ENCODE measurements at regions not wholly inside any gene's neighbourhood (a gene's known extent, or its start where the extent isn't known, plus 50 kb on each side); places are given as distances from the start of the nearest gene placed in this dataset.

GRCh38 chr9:95764533-95765319 is 110.8 kb upstream of the ERCC6L2 start:
- intact Hi-C loops (cut with DNase I) = no loop called here
- no peak for DNase-seq

GRCh38 chr9:95763983-95764382 is 111.5 kb upstream of the ERCC6L2 start:
- DNase-seq = no peak
- intact Hi-C loops (cut with DNase I) = no loop called here

DNA sequence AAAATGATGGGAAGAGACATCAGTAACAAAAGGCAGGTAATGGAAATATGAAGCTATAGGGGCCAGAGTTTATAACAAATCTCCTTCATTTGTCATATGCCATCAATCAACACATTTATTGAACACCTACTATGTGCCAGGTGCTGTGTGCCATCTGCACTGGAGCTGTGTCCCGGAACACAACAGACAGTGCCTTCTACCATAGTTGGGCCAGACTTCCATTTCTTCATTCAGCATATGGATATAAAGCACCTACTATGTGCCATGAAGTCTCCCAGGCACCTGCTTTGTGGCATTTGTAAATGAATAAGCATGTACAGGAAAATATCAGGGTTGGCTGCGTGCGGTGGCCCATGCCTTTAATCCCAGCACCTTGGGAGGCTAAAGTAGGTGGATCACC is 112.5 kb upstream of the ERCC6L2 start:
- DNase-seq = no peak
- intact Hi-C loops (cut with DNase I) = no loop called here

DNA sequence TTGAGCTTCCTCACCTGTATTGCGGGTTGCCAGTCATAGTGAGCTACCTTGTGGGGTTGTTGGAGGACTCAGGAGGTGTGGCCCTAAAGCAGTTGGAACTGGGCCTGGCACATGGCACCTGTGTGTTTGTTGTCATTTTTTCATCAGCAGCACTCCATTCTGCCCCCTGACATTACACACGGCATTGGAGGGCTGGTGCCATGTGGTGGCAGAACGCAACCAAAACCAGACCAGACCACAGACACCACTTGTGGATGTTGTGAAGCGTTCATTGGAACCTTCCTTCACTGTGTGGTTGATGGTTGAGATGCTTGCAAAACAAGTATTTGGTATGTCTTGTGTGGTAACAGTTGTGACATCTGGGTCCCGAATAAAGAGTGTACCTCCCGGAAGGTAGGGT is 113.2 kb upstream of the ERCC6L2 start:
- intact Hi-C loops (cut with DNase I) = no loop called here
- no peak for DNase-seq

GRCh38 chr9:95760791-95761190 is 114.7 kb upstream of the ERCC6L2 start:
- intact Hi-C loops (cut with DNase I) = no loop called here
- DNase-seq = no peak

DNA sequence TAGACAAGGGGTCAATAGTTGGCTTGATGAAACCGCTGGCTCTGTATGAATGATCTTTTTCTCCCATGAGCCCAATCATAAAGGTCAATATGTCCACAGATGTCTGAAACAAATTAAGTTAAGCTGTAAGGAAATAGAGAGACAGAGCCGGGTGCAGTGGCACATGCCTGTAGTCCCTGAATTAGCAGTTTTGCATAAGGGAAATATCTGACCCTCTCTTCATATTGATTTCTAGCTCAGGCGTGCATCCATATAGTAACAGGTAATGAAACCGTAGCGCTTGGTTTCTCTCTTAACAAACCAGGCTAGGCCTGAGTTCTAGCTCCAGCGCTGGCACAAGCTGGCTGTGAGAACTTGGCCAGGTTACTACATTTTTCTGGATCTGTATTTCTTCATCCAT is 118.1 kb upstream of the ERCC6L2 start:
- intact Hi-C loops (cut with DNase I) = no loop called here

GRCh38 chr9:95756986-95757385 is 118.5 kb upstream of the ERCC6L2 start:
- intact Hi-C loops (cut with DNase I) = no loop called here
- DNase-seq = no peak

More for the DNA sequence above, 118.1 kb upstream of the ERCC6L2 start:
- no peak for DNase-seq

DNA sequence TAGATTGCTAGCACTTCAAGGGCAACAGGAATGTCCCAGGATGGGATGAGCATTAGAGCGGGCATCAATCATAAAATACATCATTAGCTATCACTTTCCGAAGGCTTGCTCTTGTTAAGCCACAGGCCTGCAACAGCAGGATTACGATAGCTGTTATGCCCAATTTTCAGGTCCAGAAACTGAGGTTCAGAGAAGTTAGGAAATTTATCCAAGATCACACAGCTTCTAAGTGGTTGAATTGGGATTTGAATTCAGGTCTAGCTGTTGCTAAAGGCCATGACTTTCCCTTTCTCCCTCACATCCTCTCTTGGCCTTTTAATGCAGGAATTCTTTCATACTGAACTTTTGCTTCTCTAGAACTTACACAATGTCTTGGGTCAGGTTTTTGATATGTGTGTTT is 119.4 kb upstream of the ERCC6L2 start:
- intact Hi-C loops (cut with DNase I) = no loop called here
- no peak for DNase-seq

- DNase-seq = no peak
- intact Hi-C loops (cut with DNase I) = no loop called here
These were observed 120.1 kb upstream of the ERCC6L2 start for GRCh38 chr9:95755421-95755730.

- DNase-seq = no peak
- intact Hi-C loops (cut with DNase I) = no loop called here
These were observed 120.7 kb upstream of the ERCC6L2 start for GRCh38 chr9:95754533-95755420.

DNA sequence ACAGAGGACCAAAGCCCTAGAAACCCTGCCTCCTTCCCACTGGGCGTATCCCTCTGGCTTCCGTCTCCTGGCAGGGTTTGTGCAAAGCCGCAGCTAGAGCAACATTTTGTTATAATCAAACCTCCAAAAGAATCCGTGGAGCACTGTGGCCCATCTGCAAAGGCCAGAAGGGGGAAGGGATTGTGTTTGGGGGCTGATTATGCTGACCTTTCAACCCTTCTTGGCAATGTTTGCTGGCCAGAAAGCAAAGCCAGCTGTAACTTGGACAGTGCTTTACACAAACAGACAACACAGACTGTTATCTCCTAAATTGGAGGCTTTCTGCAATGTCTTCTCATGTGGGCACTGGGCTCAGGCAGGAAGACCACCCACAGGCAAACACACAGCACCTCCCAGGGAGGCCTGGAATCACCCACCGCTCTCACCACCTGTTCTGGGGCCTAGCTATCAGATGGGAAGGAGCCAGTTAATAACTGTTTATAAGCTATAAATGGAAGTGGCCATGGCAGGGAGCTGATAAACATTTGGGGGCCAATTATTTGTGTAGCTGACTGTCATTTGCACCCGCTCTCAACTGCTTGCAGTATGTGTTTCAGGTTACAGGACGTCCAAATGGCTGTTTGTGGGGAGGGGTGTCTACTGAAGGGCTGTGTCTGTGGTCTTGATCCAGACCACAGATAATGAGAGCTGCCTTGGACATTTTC is 121.6 kb upstream of the ERCC6L2 start:
- intact Hi-C loops (cut with DNase I) = no loop called here
- DNase-seq = no peak

GRCh38 chr9:95752129-95752731 is 123.3 kb upstream of the ERCC6L2 start:
- no peak for DNase-seq

DNA sequence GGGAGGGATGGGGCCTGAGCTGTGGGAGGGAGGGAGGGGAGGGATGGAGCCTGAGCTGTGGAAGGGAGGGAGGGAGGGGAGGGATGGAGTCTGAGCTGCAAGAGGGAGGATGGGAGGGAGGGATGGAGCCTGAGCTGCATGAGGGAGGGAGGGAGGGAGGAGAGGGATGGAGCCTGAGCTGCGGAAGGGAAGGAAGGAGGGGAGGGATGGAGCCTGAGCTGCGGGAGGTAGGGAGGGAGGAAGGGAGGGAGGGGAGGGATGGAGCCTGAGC is 124.0 kb upstream of the ERCC6L2 start:
- DNase-seq = no peak
- intact Hi-C loops (cut with DNase I) = no loop called here

More at GRCh38 chr9:95752129-95752731, 123.3 kb upstream of the ERCC6L2 start:
- intact Hi-C loops (cut with DNase I) = no loop called here

- DNase-seq = no peak
- intact Hi-C loops (cut with DNase I) = no loop called here
These were observed 124.6 kb upstream of the ERCC6L2 start for GRCh38 chr9:95750725-95751519.

DNA sequence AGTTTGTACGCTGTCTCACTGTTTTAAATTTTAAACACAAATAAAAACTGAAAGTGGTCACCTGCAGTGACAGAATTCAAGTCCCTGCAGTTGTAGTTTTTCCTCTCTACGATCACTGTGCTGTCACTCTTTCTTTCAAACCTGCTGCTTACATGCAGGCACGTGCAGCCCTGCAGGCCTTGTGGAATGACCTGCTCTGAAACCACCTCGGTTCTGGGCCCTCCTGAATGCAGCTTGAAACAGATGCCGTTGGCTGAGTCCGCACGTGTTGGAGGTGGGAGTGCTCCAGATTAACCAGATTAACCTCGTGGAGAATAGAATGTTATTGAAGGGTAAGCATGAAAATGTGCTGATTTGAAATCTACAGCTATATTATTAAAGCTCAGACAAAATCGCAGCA is 126.0 kb upstream of the ERCC6L2 start:
- no peak for DNase-seq
- intact Hi-C loops (cut with DNase I) = no loop called here

DNA sequence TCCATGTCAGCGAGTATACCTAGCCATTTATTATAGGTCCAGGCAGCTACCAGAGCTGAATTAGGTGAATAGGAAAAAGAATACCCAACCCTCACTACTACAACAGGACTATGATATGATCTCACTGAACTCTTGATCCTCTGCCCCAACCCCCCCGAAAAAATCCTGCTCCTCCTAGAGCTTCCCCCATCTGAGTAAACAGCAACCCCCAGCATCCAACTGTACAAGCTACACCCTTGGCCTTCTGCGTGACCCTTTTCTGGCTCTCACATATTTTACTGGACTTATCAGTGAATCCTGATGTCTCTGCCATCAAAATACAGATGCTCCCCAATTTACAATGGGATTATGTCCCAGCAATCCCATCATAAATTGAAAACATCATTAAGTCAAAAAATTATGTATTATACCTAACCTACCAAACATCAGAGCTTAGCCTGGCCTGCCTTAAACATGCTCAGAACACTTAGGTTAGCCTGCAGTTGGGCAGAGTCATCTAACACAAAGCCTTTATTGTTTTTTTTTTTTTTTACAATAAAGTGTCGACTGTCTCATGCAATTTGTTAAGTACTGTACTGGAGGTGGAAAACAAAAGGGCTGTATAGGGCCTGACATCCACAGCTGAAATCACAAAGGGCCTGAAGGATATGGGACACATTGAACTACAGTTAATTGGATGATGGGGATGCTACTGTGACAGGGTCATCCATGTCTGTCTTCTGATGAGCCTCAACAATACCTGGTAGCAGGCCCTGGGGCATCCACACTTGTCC is 128.9 kb upstream of the ERCC6L2 start:
- intact Hi-C loops (cut with DNase I) = no loop called here

GRCh38 chr9:95742821-95743220 is 132.7 kb upstream of the ERCC6L2 start:
- no peak for DNase-seq
- intact Hi-C loops (cut with DNase I) = no loop called here

More for the DNA sequence above, 128.9 kb upstream of the ERCC6L2 start:
- DNase-seq = no peak

DNA sequence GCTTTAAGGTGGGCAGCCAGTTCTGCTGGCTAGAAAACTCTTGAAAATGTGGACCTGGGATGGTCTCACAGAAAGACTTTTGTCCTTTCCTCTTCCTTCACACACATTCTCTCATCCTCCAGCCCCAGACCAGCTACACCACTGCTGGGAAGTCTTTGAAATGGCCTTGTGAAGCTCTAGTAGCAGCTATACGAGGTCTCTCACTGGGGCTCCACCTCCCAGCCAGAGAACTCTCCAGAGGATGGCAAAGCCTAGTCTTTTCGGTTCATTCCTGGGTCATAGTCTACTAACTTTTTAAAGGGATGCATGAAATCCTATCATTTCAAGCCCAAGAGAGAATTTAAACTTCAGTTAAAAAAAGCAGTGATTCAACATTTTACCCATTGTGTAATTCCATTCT is 133.9 kb upstream of the ERCC6L2 start:
- intact Hi-C loops (cut with DNase I) = no loop called here
- DNase-seq = no peak

Data from head of caudate nucleus (tissue), 42 donors.